Panc1 (cell line): ENCODE measurements at regions not wholly inside any gene's neighbourhood (a gene's known extent, or its start where the extent isn't known, plus 50 kb on each side); places are given as distances from the start of the nearest gene placed in this dataset.

Source experiments
- ATAC-seq: fragments of 200-7000 bp; cut with Tn5 transposase; 2 replicates; pipeline ENCODE4 v1.9.1; 2020; ENCODE audit warnings: mild to moderate bottlenecking, moderate library complexity
- BruUV-seq: library from RNA; stranded (reverse); fragments of 400-500 nt; replicated peaks from 2 replicates; lab custom pipeline; 2021; lab: Mats Ljungman, UMichigan
- CTCF ChIA-PET: fragments of 300-600 bp; sonication (Branson Sonifier 250); formaldehyde crosslinking; loops from one replicate; lab custom pipeline; 2022; ENCODE audit warnings: antibody characterized with exemption; lab: Charles Lee
- POLR2A ChIA-PET: fragments of 300-600 bp; sonication (Branson Sonifier 250); formaldehyde crosslinking; loops from one replicate; lab custom pipeline; 2022; ENCODE audit warnings: antibody characterized with exemption; lab: Charles Lee
- DNase-seq: peaks from one replicate; pipeline ENCODE4 v3.0.0-alpha.2; 2010; ENCODE audit warnings: low read depth, low spot score
- H3K27ac ChIP-seq: 2 replicates; pipeline ENCODE4 v1.5.1; 2011; ENCODE audit warnings: mild to moderate bottlenecking, low read length, inconsistent platforms
- H3K27me3 ChIP-seq: fragments of 200-500 bp; sonication (Bioruptor generic); 2 replicates; pipeline ENCODE4 v1.6.0; 2014; ENCODE audit warnings: low read length, inconsistent platforms; ENCODE audit not compliant: control insufficient read depth, insufficient read depth
- H3K36me3 ChIP-seq: fragments of 200-500 bp; sonication (Bioruptor generic); 2 replicates; pipeline ENCODE4 v1.5.1; 2014; ENCODE audit warnings: inconsistent platforms, mild to moderate bottlenecking, low read length, moderate library complexity; ENCODE audit not compliant: control insufficient read depth, insufficient read depth
- H3K4me1 ChIP-seq: 2 replicates; pipeline ENCODE4 v1.5.1; 2011; ENCODE audit warnings: inconsistent platforms, mild to moderate bottlenecking, low read length, moderate library complexity; ENCODE audit not compliant: control insufficient read depth, insufficient read depth
- H3K4me3 ChIP-seq, 2 experiments: 2 replicates each; pipeline ENCODE4 v1.5.1; 2011 to 2012; ENCODE audit warnings: low read depth in 2 of 2, low read length in 2 of 2, mild to moderate bottlenecking in 2 of 2, inconsistent platforms in 1 of 2, moderate library complexity in 1 of 2
- H3K9me3 ChIP-seq: fragments of 200-500 bp; sonication (Bioruptor generic); 2 replicates; pipeline ENCODE4 v1.5.1; 2014; ENCODE audit warnings: low read depth, mild to moderate bottlenecking, inconsistent platforms, low read length, moderate library complexity; ENCODE audit not compliant: control insufficient read depth, insufficient read depth
- POLR2AphosphoS5 ChIP-seq: IDR thresholded peaks from 2 replicates; pipeline ENCODE4 v1.6.1; 2012; ENCODE audit warnings: mild to moderate bottlenecking, low read depth, low read length, moderate library complexity
- REST ChIP-seq, 2 experiments: IDR thresholded peaks; 2 replicates each; pipeline ENCODE4 v1.6.1; 2011 to 2012; ENCODE audit warnings: low read depth in 2 of 2, control low read depth in 1 of 2, low read length in 1 of 2, mild to moderate bottlenecking in 1 of 2, moderate library complexity in 1 of 2; ENCODE audit not compliant: insufficient read depth in 1 of 2
- SIN3A ChIP-seq: IDR thresholded peaks from 2 replicates; pipeline ENCODE4 v1.6.1; 2012; ENCODE audit warnings: low read depth, mild to moderate bottlenecking, low read length, moderate library complexity, borderline replicate concordance; ENCODE audit not compliant: insufficient read depth
- TCF7L2 ChIP-seq: IDR thresholded peaks from 2 replicates; pipeline ENCODE4 v1.6.1; 2011; ENCODE audit warnings: mild to moderate bottlenecking, low read depth, low read length, inconsistent platforms
- in situ Hi-C: cut with HindIII; loops from 2 replicates; pipeline ENCODE4 v1.10.0; 2016; ENCODE audit warnings: low sequenced_read_pairs, low pct_unique_long_range_greater_than_20kb
- intact Hi-C: fragments of 100-400 bp; cut with micrococcal nuclease; formaldehyde crosslinking; loops from one replicate; pipeline ENCODE4 v1.10.0; 2022; ENCODE audit not compliant: unreplicated experiment
- TF ChIP-seq, protein P1 (sequence below): fragments of 450-650 bp; IDR thresholded peaks from 2 replicates; pipeline ENCODE4 v1.5.1; 2017; ENCODE audit warnings: mild to moderate bottlenecking

DNA sequence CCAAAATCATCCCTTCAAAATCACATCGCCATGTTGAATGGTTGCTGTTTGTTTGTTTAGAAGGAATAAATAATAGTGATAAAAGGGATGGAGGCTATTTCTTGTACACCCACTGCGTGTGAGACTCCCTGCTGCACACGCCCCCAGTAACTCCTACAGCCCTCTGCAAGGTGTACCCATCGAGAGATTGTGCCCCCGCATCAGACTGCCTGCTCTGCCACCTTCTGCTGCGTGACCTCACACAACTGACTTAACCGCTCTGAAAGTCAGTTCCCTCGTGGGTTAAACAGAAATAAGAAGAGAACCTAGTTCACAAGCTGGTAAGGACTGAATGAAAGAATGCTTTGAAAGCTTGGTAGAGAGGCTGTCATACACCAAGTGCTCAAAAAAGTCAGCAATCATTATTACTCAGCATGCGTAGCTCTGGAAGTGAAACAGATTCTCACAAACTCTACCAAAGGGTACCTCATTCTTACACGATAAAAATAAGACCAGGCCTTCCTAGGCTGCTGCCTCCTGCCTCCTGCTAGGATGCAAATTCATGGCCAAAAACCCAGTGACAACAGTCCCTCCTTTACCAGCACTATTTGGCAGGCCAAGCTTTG lies 147.1 kb downstream of the CPEB2 start:
- Histone ChIP-seq H3K4me1 (no peaks in the 10 kb centered on the region), H3K9me3 (no peaks in the 10 kb centered on the region), H3K4me3 (no peak overlapping the region), H3K36me3 (no peaks in the 10 kb centered on the region), H3K27me3 (no peaks in the 10 kb centered on the region), H3K27ac (no peak overlapping the region)
- in situ Hi-C loops (no loop called here), intact Hi-C loops (no loop called here)
- POLR2A ChIA-PET = no interaction called here
- ATAC-seq (no peak), DNase-seq (no peak)
- CTCF ChIA-PET = no interaction called here
- TF ChIP-seq, protein P1, sequence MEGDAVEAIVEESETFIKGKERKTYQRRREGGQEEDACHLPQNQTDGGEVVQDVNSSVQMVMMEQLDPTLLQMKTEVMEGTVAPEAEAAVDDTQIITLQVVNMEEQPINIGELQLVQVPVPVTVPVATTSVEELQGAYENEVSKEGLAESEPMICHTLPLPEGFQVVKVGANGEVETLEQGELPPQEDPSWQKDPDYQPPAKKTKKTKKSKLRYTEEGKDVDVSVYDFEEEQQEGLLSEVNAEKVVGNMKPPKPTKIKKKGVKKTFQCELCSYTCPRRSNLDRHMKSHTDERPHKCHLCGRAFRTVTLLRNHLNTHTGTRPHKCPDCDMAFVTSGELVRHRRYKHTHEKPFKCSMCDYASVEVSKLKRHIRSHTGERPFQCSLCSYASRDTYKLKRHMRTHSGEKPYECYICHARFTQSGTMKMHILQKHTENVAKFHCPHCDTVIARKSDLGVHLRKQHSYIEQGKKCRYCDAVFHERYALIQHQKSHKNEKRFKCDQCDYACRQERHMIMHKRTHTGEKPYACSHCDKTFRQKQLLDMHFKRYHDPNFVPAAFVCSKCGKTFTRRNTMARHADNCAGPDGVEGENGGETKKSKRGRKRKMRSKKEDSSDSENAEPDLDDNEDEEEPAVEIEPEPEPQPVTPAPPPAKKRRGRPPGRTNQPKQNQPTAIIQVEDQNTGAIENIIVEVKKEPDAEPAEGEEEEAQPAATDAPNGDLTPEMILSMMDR = no peak
- TF ChIP-seq REST (IDR thresholded peaks at IDR 0.05; ENCODE audit: insufficient read depth in 1 of 2, low read depth in 2 of 2, low read length in 1 of 2) (no peak), POLR2AphosphoS5 (no peak), TCF7L2 (no peak), SIN3A (no peak)
- BruUV-seq = no TSS peak

- DNase-seq (no peak), ATAC-seq (no peak)
- in situ Hi-C loops = no loop called here
- Histone ChIP-seq H3K4me1 (no peaks in the 10 kb centered on the region), H3K36me3 (no peaks in the 10 kb centered on the region), H3K27me3 (no peaks in the 10 kb centered on the region), H3K4me3 (no peak overlapping the region), H3K27ac (no peak overlapping the region), H3K9me3 (no peaks in the 10 kb centered on the region)
- ChIA-PET CTCF (no interaction called here), POLR2A (no interaction called here)
- TF ChIP-seq SIN3A (no peak), TCF7L2 (no peak), REST (IDR thresholded peaks at IDR 0.05; ENCODE audit: insufficient read depth in 1 of 2, low read depth in 2 of 2, low read length in 1 of 2) (no peak), POLR2AphosphoS5 (no peak)
- TF ChIP-seq, protein P1 = no peak
- intact Hi-C loops = no loop called here
- no TSS peak for BruUV-seq
Observed at GRCh38 chr4:15149839-15150592, 147.7 kb downstream of the CPEB2 start.
